GM23338 (cell line): ENCODE measurements at regions not wholly inside any gene's neighbourhood (a gene's known extent, or its start where the extent isn't known, plus 50 kb on each side); places are given as distances from the start of the nearest gene placed in this dataset.

ENCODE experiments used
- ATAC-seq: fragments of 200-7000 bp; cut with Tn5 transposase; 3 replicates; pipeline ENCODE4 v1.9.1; 2020
- DNase-seq: peaks from one replicate; pipeline ENCODE4 v3.0.0-alpha.2; 2015; ENCODE audit warnings: low spot score
- H2AFZ ChIP-seq: fragments of 200-600 bp; sonication (generic); 2 replicates; pipeline ENCODE4 v1.8.0; 2016; ENCODE audit warnings: antibody characterized with exemption, mild to moderate bottlenecking, moderate library complexity
- H3F3A ChIP-seq: fragments of 200-600 bp; sonication (generic); replicated peaks from 2 replicates; pipeline ENCODE4 v1.8.0; 2017; ENCODE audit warnings: antibody characterized with exemption, mixed run types, low read depth
- H3K27ac ChIP-seq: fragments of 200-600 bp; sonication (generic); 2 replicates; pipeline ENCODE4 v1.6.1; 2016; ENCODE audit warnings: low read depth
- H3K27me3 ChIP-seq: fragments of 200-600 bp; sonication (generic); 2 replicates; pipeline ENCODE4 v1.8.0; 2016; ENCODE audit warnings: mild to moderate bottlenecking, mixed run types, moderate library complexity; ENCODE audit not compliant: insufficient read depth
- H3K36me3 ChIP-seq: fragments of 200-600 bp; sonication (generic); 2 replicates; pipeline ENCODE4 v1.8.0; 2016; ENCODE audit warnings: mild to moderate bottlenecking; ENCODE audit not compliant: insufficient read depth
- H3K4me1 ChIP-seq: fragments of 200-600 bp; sonication (generic); 2 replicates; pipeline ENCODE4 v1.8.0; 2016; ENCODE audit warnings: mild to moderate bottlenecking, moderate library complexity; ENCODE audit not compliant: insufficient read depth
- H3K4me2 ChIP-seq: fragments of 200-600 bp; sonication (generic); 2 replicates; pipeline ENCODE4 v1.7.1; 2017; ENCODE audit warnings: mixed run types
- H3K4me3 ChIP-seq: fragments of 200-600 bp; sonication (generic); 2 replicates; pipeline ENCODE4 v1.6.1; 2016; ENCODE audit warnings: mixed run types
- H3K79me2 ChIP-seq: fragments of 200-600 bp; sonication (generic); replicated peaks from 2 replicates; pipeline ENCODE4 v1.8.0; 2017; ENCODE audit warnings: mild to moderate bottlenecking; ENCODE audit not compliant: insufficient read depth
- H3K9me2 ChIP-seq: fragments of 200-600 bp; sonication (generic); 2 replicates; pipeline ENCODE4 v1.8.0; 2017; ENCODE audit not compliant: insufficient read depth
- H4K20me1 ChIP-seq: fragments of 200-600 bp; sonication (generic); replicated peaks from 2 replicates; pipeline ENCODE4 v1.8.0; 2017; ENCODE audit warnings: mild to moderate bottlenecking; ENCODE audit not compliant: insufficient read depth
- H3K27ac Mint-ChIP-seq: 2 replicates; pipeline ENCODE4 v1.8.0; 2020; ENCODE audit warnings: inconsistent platforms, mild to moderate bottlenecking, moderate library complexity, mixed read lengths
- H3K27me3 Mint-ChIP-seq: 3 replicates; pipeline ENCODE4 v1.8.0; 2022; ENCODE audit warnings: low read depth, mild to moderate bottlenecking, moderate library complexity, mixed read lengths, inconsistent platforms; ENCODE audit not compliant: insufficient read depth, poor library complexity
- H3K36me3 Mint-ChIP-seq: 3 replicates; pipeline ENCODE4 v1.8.0; 2021; ENCODE audit warnings: low read depth, mild to moderate bottlenecking, inconsistent platforms, moderate library complexity, mixed read lengths
- H3K4me1 Mint-ChIP-seq: 3 replicates; pipeline ENCODE4 v1.8.0; 2020; ENCODE audit warnings: mild to moderate bottlenecking, inconsistent platforms, mixed read lengths
- H3K4me3 Mint-ChIP-seq: 3 replicates; pipeline ENCODE4 v1.8.0; 2021; ENCODE audit warnings: moderate library complexity, mild to moderate bottlenecking, inconsistent platforms, mixed read lengths
- H3K9me3 Mint-ChIP-seq: 3 replicates; pipeline ENCODE4 v1.8.0; 2020; ENCODE audit warnings: moderate library complexity, mild to moderate bottlenecking, inconsistent platforms, mixed read lengths
- CREB1 ChIP-seq: fragments of 250-450 bp; sonication (Bioruptor Pico); IDR thresholded peaks from 2 replicates; pipeline ENCODE4 v1.5.0; 2020; ENCODE audit warnings: low read depth, mild to moderate bottlenecking, moderate library complexity
- EZH2 ChIP-seq: fragments of 200-600 bp; sonication (generic); IDR thresholded peaks from one replicate; pipeline ENCODE4 v1.8.0; 2017; ENCODE audit warnings: antibody characterized with exemption, mild to moderate bottlenecking, low read depth; ENCODE audit not compliant: unreplicated experiment
- EZH2phosphoT487 ChIP-seq: fragments of 200-600 bp; sonication (generic); IDR thresholded peaks from one replicate; pipeline ENCODE4 v1.8.1; 2018; ENCODE audit warnings: antibody characterized with exemption; ENCODE audit not compliant: unreplicated experiment
- JUNB ChIP-seq: IDR thresholded peaks from one replicate; pipeline ENCODE4 v1.6.1; 2016; ENCODE audit warnings: antibody characterized with exemption; ENCODE audit not compliant: unreplicated experiment
- NANOG ChIP-seq: IDR thresholded peaks from 2 replicates; pipeline ENCODE4 v1.6.1; 2016; ENCODE audit warnings: antibody characterized with exemption, borderline replicate concordance
- POLR2AphosphoS5 ChIP-seq: IDR thresholded peaks from 2 replicates; pipeline ENCODE4 v1.6.1; 2016; ENCODE audit warnings: antibody characterized with exemption, low read depth
- STAT1 ChIP-seq: IDR thresholded peaks from one replicate; pipeline ENCODE4 v1.6.1; 2016; ENCODE audit warnings: antibody characterized with exemption; ENCODE audit not compliant: unreplicated experiment
- ZNF114 ChIP-seq: fragments of 250-450 bp; sonication (Bioruptor Pico); IDR thresholded peaks from 2 replicates; pipeline ENCODE4 v1.5.0; 2020; ENCODE audit warnings: mild to moderate bottlenecking, moderate library complexity
- ZNF331 ChIP-seq: fragments of 250-450 bp; sonication (Bioruptor Pico); IDR thresholded peaks from 2 replicates; pipeline ENCODE4 v1.5.0; 2020; ENCODE audit warnings: low read depth, mild to moderate bottlenecking, moderate library complexity
- TF ChIP-seq, protein P1 (sequence below): fragments of 250-450 bp; sonication (Bioruptor Pico); IDR thresholded peaks from 2 replicates; pipeline ENCODE4 v1.5.0; 2020; ENCODE audit warnings: mild to moderate bottlenecking, moderate library complexity
- TF ChIP-seq, protein P2 (sequence below): IDR thresholded peaks from 2 replicates; pipeline ENCODE4 v1.6.1; 2016; ENCODE audit warnings: antibody characterized with exemption
- TF ChIP-seq, protein P3 (sequence below), 2 experiments: fragments of 200-600 bp in 1 of 2; sonication (generic) in 1 of 2; conservative IDR thresholded peaks; 2 replicates each; pipeline versions ENCODE4 v1.5.1 to v1.6.1; 2016 to 2017; ENCODE audit warnings: antibody characterized with exemption in 2 of 2, low read depth in 2 of 2, mild to moderate bottlenecking in 2 of 2, moderate library complexity in 1 of 2
- TF ChIP-seq, protein P4 (sequence below): IDR thresholded peaks from one replicate; pipeline ENCODE4 v1.6.1; 2018; ENCODE audit warnings: antibody characterized with exemption; ENCODE audit not compliant: unreplicated experiment

DNA sequence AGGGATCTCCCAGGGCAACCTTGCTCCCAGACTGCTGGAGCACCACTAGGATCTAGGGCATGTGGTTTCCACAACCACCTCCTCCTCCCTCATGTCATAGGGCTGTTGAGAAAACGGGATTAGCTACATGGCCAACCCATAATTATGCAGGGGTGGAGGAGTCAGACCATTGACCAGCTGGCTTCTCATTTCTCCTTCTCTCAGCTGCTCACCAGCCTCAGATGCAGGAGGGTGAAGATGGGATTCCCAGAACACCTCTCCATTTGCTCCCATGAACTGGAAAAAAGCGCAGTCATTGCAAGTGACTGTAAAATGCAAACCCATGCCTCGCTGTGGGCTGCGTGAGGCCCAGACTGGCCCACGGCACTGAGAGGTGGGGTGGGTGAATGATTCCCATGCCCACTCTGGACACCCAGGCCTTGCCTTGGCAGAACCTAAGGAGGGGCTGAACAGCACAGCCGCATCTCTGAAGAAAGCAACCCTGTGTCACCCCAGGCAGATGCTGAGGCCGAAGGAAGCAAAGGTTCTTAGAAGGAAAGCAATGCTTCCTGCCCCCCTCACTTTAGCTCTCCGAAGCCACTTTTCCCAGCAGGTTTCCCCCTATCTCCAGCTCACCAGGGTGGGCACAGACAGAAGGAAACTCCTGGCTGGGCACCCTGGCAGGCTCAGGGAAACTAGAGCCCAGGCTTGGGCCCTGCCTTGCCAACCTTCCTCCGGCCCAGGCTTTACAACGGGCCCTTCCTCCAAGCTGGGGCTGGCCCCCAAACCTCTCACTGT lies 69.6 kb upstream of the RTN4 start:
- TF ChIP-seq CREB1 (CRISPR knock-in tag) (no peak), EZH2 (no peak), POLR2AphosphoS5 (no peak), STAT1 (no peak), EZH2phosphoT487 (no peak), ZNF114 (CRISPR knock-in tag) (no peak), JUNB (no peak), NANOG (no peak), ZNF331 (CRISPR knock-in tag) (no peak)
- TF ChIP-seq, protein P1, sequence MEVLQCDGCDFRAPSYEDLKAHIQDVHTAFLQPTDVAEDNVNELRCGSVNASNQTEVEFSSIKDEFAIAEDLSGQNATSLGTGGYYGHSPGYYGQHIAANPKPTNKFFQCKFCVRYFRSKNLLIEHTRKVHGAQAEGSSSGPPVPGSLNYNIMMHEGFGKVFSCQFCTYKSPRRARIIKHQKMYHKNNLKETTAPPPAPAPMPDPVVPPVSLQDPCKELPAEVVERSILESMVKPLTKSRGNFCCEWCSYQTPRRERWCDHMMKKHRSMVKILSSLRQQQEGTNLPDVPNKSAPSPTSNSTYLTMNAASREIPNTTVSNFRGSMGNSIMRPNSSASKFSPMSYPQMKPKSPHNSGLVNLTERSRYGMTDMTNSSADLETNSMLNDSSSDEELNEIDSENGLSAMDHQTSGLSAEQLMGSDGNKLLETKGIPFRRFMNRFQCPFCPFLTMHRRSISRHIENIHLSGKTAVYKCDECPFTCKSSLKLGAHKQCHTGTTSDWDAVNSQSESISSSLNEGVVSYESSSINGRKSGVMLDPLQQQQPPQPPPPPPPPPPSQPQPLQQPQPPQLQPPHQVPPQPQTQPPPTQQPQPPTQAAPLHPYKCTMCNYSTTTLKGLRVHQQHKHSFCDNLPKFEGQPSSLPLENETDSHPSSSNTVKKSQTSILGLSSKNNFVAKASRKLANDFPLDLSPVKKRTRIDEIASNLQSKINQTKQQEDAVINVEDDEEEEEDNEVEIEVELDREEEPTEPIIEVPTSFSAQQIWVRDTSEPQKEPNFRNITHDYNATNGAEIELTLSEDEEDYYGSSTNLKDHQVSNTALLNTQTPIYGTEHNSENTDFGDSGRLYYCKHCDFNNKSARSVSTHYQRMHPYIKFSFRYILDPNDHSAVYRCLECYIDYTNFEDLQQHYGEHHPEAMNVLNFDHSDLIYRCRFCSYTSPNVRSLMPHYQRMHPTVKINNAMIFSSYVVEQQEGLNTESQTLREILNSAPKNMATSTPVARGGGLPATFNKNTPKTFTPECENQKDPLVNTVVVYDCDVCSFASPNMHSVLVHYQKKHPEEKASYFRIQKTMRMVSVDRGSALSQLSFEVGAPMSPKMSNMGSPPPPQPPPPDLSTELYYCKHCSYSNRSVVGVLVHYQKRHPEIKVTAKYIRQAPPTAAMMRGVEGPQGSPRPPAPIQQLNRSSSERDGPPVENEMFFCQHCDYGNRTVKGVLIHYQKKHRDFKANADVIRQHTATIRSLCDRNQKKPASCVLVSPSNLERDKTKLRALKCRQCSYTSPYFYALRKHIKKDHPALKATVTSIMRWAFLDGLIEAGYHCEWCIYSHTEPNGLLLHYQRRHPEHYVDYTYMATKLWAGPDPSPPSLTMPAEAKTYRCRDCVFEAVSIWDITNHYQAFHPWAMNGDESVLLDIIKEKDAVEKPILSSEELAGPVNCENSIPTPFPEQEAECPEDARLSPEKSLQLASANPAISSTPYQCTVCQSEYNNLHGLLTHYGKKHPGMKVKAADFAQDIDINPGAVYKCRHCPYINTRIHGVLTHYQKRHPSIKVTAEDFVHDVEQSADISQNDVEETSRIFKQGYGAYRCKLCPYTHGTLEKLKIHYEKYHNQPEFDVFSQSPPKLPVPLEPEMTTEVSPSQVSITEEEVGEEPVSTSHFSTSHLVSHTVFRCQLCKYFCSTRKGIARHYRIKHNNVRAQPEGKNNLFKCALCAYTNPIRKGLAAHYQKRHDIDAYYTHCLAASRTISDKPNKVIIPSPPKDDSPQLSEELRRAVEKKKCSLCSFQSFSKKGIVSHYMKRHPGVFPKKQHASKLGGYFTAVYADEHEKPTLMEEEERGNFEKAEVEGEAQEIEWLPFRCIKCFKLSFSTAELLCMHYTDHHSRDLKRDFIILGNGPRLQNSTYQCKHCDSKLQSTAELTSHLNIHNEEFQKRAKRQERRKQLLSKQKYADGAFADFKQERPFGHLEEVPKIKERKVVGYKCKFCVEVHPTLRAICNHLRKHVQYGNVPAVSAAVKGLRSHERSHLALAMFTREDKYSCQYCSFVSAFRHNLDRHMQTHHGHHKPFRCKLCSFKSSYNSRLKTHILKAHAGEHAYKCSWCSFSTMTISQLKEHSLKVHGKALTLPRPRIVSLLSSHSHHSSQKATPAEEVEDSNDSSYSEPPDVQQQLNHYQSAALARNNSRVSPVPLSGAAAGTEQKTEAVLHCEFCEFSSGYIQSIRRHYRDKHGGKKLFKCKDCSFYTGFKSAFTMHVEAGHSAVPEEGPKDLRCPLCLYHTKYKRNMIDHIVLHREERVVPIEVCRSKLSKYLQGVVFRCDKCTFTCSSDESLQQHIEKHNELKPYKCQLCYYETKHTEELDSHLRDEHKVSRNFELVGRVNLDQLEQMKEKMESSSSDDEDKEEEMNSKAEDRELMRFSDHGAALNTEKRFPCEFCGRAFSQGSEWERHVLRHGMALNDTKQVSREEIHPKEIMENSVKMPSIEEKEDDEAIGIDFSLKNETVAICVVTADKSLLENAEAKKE (CRISPR knock-in tag), result no peak
- TF ChIP-seq, protein P2, sequence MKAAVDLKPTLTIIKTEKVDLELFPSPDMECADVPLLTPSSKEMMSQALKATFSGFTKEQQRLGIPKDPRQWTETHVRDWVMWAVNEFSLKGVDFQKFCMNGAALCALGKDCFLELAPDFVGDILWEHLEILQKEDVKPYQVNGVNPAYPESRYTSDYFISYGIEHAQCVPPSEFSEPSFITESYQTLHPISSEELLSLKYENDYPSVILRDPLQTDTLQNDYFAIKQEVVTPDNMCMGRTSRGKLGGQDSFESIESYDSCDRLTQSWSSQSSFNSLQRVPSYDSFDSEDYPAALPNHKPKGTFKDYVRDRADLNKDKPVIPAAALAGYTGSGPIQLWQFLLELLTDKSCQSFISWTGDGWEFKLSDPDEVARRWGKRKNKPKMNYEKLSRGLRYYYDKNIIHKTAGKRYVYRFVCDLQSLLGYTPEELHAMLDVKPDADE, result no peak
- TF ChIP-seq, protein P3, sequence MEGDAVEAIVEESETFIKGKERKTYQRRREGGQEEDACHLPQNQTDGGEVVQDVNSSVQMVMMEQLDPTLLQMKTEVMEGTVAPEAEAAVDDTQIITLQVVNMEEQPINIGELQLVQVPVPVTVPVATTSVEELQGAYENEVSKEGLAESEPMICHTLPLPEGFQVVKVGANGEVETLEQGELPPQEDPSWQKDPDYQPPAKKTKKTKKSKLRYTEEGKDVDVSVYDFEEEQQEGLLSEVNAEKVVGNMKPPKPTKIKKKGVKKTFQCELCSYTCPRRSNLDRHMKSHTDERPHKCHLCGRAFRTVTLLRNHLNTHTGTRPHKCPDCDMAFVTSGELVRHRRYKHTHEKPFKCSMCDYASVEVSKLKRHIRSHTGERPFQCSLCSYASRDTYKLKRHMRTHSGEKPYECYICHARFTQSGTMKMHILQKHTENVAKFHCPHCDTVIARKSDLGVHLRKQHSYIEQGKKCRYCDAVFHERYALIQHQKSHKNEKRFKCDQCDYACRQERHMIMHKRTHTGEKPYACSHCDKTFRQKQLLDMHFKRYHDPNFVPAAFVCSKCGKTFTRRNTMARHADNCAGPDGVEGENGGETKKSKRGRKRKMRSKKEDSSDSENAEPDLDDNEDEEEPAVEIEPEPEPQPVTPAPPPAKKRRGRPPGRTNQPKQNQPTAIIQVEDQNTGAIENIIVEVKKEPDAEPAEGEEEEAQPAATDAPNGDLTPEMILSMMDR (conservative IDR thresholded peaks at IDR 0.05; ENCODE audit: low read depth in 2 of 2), result no peak
- TF ChIP-seq, protein P4, sequence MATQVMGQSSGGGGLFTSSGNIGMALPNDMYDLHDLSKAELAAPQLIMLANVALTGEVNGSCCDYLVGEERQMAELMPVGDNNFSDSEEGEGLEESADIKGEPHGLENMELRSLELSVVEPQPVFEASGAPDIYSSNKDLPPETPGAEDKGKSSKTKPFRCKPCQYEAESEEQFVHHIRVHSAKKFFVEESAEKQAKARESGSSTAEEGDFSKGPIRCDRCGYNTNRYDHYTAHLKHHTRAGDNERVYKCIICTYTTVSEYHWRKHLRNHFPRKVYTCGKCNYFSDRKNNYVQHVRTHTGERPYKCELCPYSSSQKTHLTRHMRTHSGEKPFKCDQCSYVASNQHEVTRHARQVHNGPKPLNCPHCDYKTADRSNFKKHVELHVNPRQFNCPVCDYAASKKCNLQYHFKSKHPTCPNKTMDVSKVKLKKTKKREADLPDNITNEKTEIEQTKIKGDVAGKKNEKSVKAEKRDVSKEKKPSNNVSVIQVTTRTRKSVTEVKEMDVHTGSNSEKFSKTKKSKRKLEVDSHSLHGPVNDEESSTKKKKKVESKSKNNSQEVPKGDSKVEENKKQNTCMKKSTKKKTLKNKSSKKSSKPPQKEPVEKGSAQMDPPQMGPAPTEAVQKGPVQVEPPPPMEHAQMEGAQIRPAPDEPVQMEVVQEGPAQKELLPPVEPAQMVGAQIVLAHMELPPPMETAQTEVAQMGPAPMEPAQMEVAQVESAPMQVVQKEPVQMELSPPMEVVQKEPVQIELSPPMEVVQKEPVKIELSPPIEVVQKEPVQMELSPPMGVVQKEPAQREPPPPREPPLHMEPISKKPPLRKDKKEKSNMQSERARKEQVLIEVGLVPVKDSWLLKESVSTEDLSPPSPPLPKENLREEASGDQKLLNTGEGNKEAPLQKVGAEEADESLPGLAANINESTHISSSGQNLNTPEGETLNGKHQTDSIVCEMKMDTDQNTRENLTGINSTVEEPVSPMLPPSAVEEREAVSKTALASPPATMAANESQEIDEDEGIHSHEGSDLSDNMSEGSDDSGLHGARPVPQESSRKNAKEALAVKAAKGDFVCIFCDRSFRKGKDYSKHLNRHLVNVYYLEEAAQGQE, result no peak
- Mint-ChIP-seq H3K27me3 (no peaks in the 10 kb centered on the region), H3K27ac (no peak overlapping the region), H3K9me3 (no peaks in the 10 kb centered on the region; the same call in 2 of the 3 replicates), H3K4me1 (peaks cover 28% of the 10 kb centered on the region), H3K36me3 (no peaks in the 10 kb centered on the region), H3K4me3 (no peak overlapping the region)
- no peaks in the 10 kb centered on the region for H4K20me1 ChIP-seq
- H3K9me2 ChIP-seq, result no peaks in the 10 kb centered on the region
- no peak overlapping the region for H3K27ac ChIP-seq
- H3K4me3 ChIP-seq, result no peak overlapping the region
- H3K79me2 ChIP-seq, result no peaks in the 10 kb centered on the region
- H3K36me3 ChIP-seq, result no peaks in the 10 kb centered on the region
- ATAC-seq (no peak; the same call in 2 of the 3 replicates), DNase-seq (no peak)
- peak overlapping the region; percentile 63 for H2AFZ ChIP-seq
- H3K4me2 ChIP-seq, result no peak overlapping the region
- no peaks in the 10 kb centered on the region for H3F3A ChIP-seq
- no peaks in the 10 kb centered on the region for H3K27me3 ChIP-seq
- H3K4me1 ChIP-seq, result peaks cover 12% of the 10 kb centered on the region
